ENCODE measurements at regions not wholly inside any gene's neighbourhood (a gene's known extent, or its start where the extent isn't known, plus 50 kb on each side); places are given as distances from the start of the nearest gene placed in this dataset.

DNA sequence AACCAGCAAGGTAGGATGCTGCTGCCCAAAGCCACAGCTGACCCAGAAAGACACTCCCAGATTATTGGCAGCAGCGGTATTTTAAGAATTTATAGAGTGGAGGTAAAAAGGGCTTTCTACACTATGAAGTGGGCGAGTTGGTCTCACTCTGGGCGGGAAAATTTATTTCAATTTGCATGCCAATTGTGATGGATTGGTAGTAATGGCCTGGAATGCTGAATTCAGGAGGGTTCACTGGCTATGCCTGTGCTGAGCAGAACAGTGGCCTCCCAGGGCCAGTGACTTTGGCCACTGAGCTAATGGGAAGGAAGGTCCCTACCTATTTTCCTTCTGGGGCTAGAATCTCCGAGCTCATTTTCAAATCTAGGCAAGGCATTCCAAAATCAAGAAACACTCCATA is 243.5 kb downstream of the TSHZ3 start:
- H3K4me3 Mint-ChIP-seq, result no peak overlapping the region
- no peak overlapping the region for H3K27ac Mint-ChIP-seq
- H3K27me3 ChIP-seq (ENCODE audit: control insufficient read depth in 2 of 2, insufficient read depth in 2 of 2, low read length in 2 of 2), result no peaks in the 10 kb centered on the region
- H3K9me3 ChIP-seq (replicated peaks in 1 of 2; ENCODE audit: control insufficient read depth in 1 of 2, insufficient read depth in 1 of 2, low read length in 2 of 2), result no peaks in the 10 kb centered on the region
- H3K4me1 ChIP-seq (ENCODE audit: control insufficient read depth in 1 of 2, insufficient read depth in 2 of 2, low read length in 2 of 2), result peaks cover 10 to 19% of the 10 kb centered on the region in 2 donors
- H3K79me2 ChIP-seq (ENCODE audit: insufficient read depth, low read length), result no peaks in the 10 kb centered on the region
- H3K9me3 Mint-ChIP-seq, result peaks cover 0 to 2% (median 0%) of the 10 kb centered on the region in 7 donors
- H3K36me3 ChIP-seq (replicated peaks in 1 of 2; ENCODE audit: control insufficient read depth in 1 of 2, insufficient read depth in 2 of 2, low read length in 2 of 2), result no peaks in the 10 kb centered on the region
- H2AFZ ChIP-seq (ENCODE audit: insufficient read depth, low read depth, low read length, poor library complexity, severe bottlenecking), result no peak overlapping the region
- H3K27me3 Mint-ChIP-seq (ENCODE audit: low read depth in 3 of 3), result peaks cover 5 to 9% (median 8%) of the 10 kb centered on the region in 3 donors
- TF ChIP-seq, protein P1, sequence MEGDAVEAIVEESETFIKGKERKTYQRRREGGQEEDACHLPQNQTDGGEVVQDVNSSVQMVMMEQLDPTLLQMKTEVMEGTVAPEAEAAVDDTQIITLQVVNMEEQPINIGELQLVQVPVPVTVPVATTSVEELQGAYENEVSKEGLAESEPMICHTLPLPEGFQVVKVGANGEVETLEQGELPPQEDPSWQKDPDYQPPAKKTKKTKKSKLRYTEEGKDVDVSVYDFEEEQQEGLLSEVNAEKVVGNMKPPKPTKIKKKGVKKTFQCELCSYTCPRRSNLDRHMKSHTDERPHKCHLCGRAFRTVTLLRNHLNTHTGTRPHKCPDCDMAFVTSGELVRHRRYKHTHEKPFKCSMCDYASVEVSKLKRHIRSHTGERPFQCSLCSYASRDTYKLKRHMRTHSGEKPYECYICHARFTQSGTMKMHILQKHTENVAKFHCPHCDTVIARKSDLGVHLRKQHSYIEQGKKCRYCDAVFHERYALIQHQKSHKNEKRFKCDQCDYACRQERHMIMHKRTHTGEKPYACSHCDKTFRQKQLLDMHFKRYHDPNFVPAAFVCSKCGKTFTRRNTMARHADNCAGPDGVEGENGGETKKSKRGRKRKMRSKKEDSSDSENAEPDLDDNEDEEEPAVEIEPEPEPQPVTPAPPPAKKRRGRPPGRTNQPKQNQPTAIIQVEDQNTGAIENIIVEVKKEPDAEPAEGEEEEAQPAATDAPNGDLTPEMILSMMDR (IDR thresholded peaks at IDR 0.05), result no peak
- no peaks in the 10 kb centered on the region for H3K36me3 Mint-ChIP-seq
- peaks cover 39% of the 10 kb centered on the region for H3K4me1 Mint-ChIP-seq
- H3K9ac ChIP-seq (ENCODE audit: insufficient read depth, low read length, poor library complexity, severe bottlenecking), result no peak overlapping the region
- no peaks in the 10 kb centered on the region for H4K20me1 ChIP-seq (ENCODE audit: insufficient read depth, low read length)
- intact Hi-C loops (cut with micrococcal nuclease), result no loop called here
- no peak overlapping the region for H3K27ac ChIP-seq (ENCODE audit: low read depth in 1 of 2, low read length in 2 of 2)
- DNase-seq, result no peak
- 94% methylated on average over 2 of the region's 4 CpGs for WGBS (ENCODE audit: insufficient coverage)
- no peak overlapping the region for H3K4me3 ChIP-seq (replicated peaks in 1 of 3; ENCODE audit: low read depth in 2 of 3, low read length in 3 of 3)
- no peak overlapping the region for H3K4me2 ChIP-seq (replicated peaks; ENCODE audit: extremely low read depth, low read length, poor library complexity, severe bottlenecking)

DNA sequence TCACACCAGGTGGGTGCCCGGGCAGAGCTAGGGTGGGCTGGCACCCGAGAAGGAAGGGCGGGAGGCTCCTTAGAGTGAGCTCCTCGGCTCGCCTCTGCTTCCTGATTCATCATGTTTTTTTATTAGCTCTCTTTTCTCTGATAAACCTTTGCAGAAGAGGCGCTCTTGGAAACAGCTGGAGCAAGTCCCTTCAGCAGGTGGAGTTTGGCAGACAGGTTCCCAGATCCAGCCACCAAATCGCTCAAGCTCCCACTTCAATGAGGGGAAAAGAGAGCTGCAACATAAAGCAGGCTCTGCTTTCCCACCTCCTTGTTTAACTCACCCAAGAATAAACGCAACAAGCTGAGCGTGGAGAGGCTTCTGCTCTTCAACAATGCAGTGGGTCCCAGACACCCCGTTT is 244.8 kb downstream of the TSHZ3 start:
- H3K9me3 Mint-ChIP-seq, result peaks cover 0 to 2% (median 0%) of the 10 kb centered on the region in 7 donors
- H3K4me3 Mint-ChIP-seq, result no peak overlapping the region
- no peak for DNase-seq
- Histone ChIP-seq H3K79me2 (ENCODE audit: insufficient read depth, low read length) (no peaks in the 10 kb centered on the region), H3K9ac (ENCODE audit: insufficient read depth, low read length, poor library complexity, severe bottlenecking) (no peak overlapping the region), H3K27me3 (ENCODE audit: control insufficient read depth in 2 of 2, insufficient read depth in 2 of 2, low read length in 2 of 2) (no peaks in the 10 kb centered on the region), H3K4me2 (replicated peaks; ENCODE audit: extremely low read depth, low read length, poor library complexity, severe bottlenecking) (no peak overlapping the region), H2AFZ (ENCODE audit: insufficient read depth, low read depth, low read length, poor library complexity, severe bottlenecking) (no peak overlapping the region), H3K4me3 (replicated peaks in 1 of 3; ENCODE audit: low read depth in 2 of 3, low read length in 3 of 3) (no peak overlapping the region), H4K20me1 (ENCODE audit: insufficient read depth, low read length) (no peaks in the 10 kb centered on the region), H3K27ac (ENCODE audit: low read depth in 1 of 2, low read length in 2 of 2) (no peak overlapping the region), H3K4me1 (ENCODE audit: control insufficient read depth in 1 of 2, insufficient read depth in 2 of 2, low read length in 2 of 2) (peaks cover 6 to 27% of the 10 kb centered on the region in 2 donors), H3K36me3 (replicated peaks in 1 of 2; ENCODE audit: control insufficient read depth in 1 of 2, insufficient read depth in 2 of 2, low read length in 2 of 2) (no peaks in the 10 kb centered on the region), H3K9me3 (replicated peaks in 1 of 2; ENCODE audit: control insufficient read depth in 1 of 2, insufficient read depth in 1 of 2, low read length in 2 of 2) (no peaks in the 10 kb centered on the region)
- intact Hi-C loops (cut with micrococcal nuclease), result no loop called here
- no peaks in the 10 kb centered on the region for H3K36me3 Mint-ChIP-seq
- TF ChIP-seq, protein P1 (IDR thresholded peaks at IDR 0.05), result no peak
- 92% methylated on average over 3 of the region's 10 CpGs for WGBS (ENCODE audit: insufficient coverage)
- peaks cover 4 to 5% (median 4%) of the 10 kb centered on the region in 3 donors for H3K27me3 Mint-ChIP-seq (ENCODE audit: low read depth in 3 of 3)
- peaks cover 43% of the 10 kb centered on the region for H3K4me1 Mint-ChIP-seq
- H3K27ac Mint-ChIP-seq, result peak overlapping the region in 1 of 7 donors; percentile 50
